ENCODE measurements at regions not wholly inside any gene's neighbourhood (a gene's known extent, or its start where the extent isn't known, plus 50 kb on each side); places are given as distances from the start of the nearest gene placed in this dataset.

GRCh38 chr21:35649186-35649585, 411.1 kb downstream of the SETD4 start:
- no peak for ATAC-seq
- intact Hi-C loops (cut with DNase I): no loop called here
- DNase-seq (ENCODE audit: missing footprints): no peak

- ATAC-seq (no peak), DNase-seq (ENCODE audit: missing footprints) (no peak)
- intact Hi-C loops (cut with DNase I): no loop called here
Observed at GRCh38 chr21:35648512-35648911, 411.8 kb downstream of the SETD4 start.

DNA sequence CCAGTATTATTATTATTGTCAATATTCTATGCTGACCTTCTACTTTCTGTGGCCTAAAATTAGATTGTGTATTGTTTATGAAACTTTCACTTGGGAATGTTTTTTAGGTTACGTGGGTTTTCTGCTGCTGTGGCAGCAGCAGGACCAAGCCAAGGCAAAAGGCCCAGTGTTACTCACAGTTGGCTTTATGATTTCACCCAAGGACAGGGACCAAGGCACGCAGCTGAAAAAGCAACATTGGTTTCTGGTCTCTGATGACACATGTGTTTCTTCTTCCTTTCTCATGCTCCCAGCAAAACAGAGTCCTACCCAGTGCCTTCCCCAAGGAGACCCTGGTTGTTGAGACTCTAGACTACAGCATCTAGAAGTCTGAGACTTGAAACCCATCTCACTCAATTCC, 413.7 kb downstream of the SETD4 start:
- ATAC-seq: no peak
- DNase-seq (ENCODE audit: missing footprints): no peak
- intact Hi-C loops (cut with DNase I): no loop called here

DNA sequence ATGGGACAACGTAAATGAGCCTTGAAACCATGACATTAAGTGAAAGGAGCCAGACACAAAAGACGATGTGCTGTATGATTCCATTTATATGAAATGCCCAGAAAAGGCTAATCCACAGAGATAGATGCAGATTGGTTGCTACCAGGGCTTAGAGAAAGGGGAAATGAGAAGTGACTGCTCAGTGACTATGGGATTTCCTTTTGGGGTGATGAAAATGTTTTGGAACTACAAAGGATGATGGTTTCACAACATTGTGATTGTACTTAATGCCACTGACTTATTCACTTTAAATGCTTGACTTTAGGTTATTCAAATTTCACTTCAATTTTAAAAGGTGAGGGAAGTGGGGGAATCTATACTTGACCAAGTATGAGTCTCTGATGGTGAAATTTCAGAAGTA, 414.3 kb downstream of the SETD4 start:
- DNase-seq (ENCODE audit: missing footprints): no peak
- ATAC-seq: no peak
- intact Hi-C loops (cut with DNase I): no loop called here

DNA sequence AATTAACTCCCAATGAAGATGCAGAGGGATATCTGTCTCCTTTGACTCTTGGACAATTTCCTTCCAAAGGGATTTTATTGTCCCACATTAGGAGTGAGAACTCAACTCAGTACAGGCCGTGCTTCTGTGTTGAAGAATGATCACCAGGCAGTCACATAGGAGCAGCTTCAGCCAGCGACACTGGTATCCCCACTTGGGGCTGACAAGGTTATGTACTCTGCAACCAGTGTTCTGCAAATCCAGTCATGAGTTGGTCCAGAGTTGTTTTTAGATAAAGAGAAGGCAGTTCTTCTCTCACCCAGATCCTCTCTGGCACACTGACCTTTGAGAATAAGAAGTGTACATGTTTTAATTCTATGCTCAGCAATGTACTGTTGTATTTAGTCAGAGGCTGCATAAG, 415.8 kb downstream of the SETD4 start:
- ATAC-seq (no peak), DNase-seq (ENCODE audit: missing footprints) (no peak)
- intact Hi-C loops (cut with DNase I): no loop called here

GRCh38 chr21:35643176-35643575, 417.1 kb downstream of the SETD4 start:
- DNase-seq (ENCODE audit: missing footprints) (no peak), ATAC-seq (no peak)
- intact Hi-C loops (cut with DNase I): no loop called here

DNA sequence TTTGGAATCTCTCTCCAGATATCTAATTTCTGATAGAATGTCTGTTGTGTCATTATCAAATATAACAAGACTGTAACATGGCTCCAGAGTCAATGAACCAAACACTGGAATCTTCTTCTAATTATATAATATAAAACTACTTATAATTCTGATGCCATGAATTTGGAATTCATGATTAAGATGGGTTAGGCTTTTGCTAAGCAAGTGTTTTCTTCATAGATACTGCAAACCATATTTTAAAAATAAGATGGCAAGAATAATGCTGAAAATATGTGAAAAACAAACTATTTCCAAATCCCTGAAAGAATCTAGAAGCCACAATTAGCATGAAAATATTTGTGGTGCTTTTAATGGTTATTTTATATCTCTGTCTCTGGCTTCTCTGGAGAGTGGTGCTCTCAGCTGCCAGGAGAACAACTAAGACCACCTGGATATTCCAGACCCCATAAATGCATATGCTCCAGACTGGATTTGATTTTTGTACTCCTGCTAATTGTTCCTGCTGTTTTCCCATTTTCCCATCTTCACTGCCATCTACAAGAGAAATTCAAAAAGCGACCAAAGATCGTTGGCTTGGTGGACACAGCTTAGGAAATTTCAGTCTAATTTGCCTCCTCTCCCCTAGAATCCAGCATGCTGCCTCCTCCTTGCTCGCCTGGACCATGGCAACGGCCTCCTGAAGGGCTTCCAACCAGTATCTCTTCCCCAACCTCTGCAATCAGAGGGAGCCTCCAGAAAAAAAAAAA, 418.9 kb downstream of the SETD4 start:
- no peak for DNase-seq (ENCODE audit: missing footprints)
- intact Hi-C loops (cut with DNase I): no loop called here
- no peak for ATAC-seq

DNA sequence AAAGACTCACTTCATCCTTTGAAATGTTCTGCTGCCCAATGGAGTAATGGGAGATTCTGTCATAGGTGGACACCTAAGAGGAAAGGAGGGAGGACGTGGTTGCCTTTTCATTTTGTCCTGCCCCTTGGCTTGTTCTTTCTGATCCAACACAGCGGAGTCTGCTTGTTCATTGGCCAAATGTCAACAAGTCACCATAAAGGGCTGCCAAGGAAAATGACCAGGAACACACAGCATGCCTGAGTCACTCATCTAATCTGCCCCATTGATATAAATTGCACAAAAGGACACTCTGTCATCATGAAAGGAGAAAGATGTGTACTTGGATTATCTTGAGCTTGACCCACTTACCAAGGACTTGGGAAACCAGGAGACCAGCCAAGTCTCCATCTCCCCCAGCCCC, 422.9 kb downstream of the SETD4 start:
- DNase-seq (ENCODE audit: missing footprints) (no peak), ATAC-seq (no peak)
- intact Hi-C loops (cut with DNase I): no loop called here

- ATAC-seq (no peak), DNase-seq (ENCODE audit: missing footprints) (no peak)
- intact Hi-C loops (cut with DNase I): no loop called here
Observed at GRCh38 chr21:35635994-35636393, 424.3 kb downstream of the SETD4 start.

- no peak for DNase-seq (ENCODE audit: missing footprints)
- no peak for ATAC-seq
- intact Hi-C loops (cut with DNase I): no loop called here
Observed at GRCh38 chr21:35635261-35635660, 425.1 kb downstream of the SETD4 start.

GRCh38 chr21:35633501-35633900, 426.8 kb downstream of the SETD4 start:
- DNase-seq (ENCODE audit: missing footprints) (no peak), ATAC-seq (no peak)
- intact Hi-C loops (cut with DNase I): no loop called here

DNA sequence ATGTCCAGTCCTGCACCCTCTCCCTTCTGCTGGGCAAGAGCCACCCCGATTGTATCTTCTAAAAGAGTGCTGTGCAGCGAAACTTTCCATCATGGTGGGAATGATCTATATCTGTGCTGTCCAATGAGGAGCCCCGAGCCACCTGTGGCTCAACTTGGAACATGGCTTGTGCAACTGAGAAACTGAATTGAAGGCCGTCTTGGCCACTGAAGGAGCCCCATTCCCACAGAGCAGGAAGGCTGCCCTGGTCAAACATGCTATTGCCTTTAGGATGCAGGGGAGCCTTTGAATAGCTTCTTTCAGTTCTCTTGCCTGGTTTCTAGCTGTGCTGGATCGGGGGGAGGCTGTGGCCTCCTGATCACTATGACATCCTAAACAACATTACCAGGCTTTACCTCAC, 427.6 kb downstream of the SETD4 start:
- DNase-seq (ENCODE audit: missing footprints): no peak
- ATAC-seq: no peak
- intact Hi-C loops (cut with DNase I): no loop called here

DNA sequence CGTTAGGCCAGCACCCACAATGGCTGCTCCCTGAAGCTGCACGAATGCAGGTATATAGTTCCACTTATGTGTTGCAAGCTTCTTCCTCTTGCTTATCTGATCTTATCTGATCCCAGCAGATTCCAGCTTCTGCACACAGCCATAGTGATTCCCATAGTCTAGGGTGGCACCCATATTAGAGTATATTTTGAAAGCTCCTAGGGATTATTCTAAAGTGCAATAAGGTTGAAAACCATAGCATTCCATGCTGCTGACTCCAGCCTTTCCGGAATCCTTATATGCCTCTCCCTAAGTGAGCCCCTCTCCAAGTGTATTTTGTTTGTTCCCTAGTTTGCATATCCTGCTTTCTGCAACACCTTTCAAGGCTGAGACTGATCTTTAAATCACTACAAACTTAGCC, 432.0 kb downstream of the SETD4 start:
- ATAC-seq: no peak
- intact Hi-C loops (cut with DNase I): no loop called here
- no peak for DNase-seq (ENCODE audit: missing footprints)

GRCh38 chr21:35627462-35627861, 432.9 kb downstream of the SETD4 start:
- intact Hi-C loops (cut with DNase I): no loop called here
- ATAC-seq: no peak
- no peak for DNase-seq (ENCODE audit: missing footprints)

GRCh38 chr21:35625576-35625975, 434.8 kb downstream of the SETD4 start:
- intact Hi-C loops (cut with DNase I): no loop called here
- no peak for DNase-seq (ENCODE audit: missing footprints)
- no peak for ATAC-seq

DNA sequence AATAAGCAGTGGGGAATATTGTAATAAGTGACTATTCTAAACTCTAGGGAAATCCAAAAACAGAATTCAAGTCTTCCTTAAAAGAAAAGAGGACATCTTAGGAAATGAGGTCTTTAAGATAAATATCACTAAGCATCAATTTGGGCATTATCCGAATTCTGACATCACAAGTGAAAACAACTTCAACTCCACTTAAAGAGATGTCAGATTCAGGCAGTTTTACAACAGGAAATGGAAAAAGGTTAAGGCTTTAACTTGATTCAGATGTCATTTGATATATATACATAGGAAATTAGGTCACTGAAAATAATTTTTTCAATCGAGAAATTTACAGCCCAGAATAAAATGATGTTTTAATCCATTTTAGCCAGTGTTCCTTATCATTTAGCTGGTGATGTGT, 435.4 kb downstream of the SETD4 start:
- DNase-seq (ENCODE audit: missing footprints): no peak
- intact Hi-C loops (cut with DNase I): no loop called here
- no peak for ATAC-seq

DNA sequence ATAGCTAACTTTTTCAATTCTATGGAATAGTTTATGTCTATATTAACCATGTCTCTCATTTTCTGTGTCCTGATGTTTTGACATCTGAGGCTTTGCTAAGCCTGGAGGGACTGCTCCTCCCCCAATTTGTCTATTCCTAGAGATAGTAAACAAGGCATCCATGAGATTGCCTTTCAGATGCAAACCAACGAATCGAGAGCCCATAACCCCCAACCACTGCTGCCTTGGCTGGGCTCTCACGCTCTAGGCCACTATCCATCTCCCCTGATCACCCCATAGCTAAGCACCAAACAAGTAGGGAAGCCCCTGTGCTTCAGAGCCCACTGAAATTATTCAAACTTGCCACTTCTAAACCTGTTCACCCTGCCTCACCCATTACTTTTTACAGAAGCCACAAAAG, 437.7 kb downstream of the SETD4 start:
- intact Hi-C loops (cut with DNase I): no loop called here
- no peak for ATAC-seq
- no peak for DNase-seq (ENCODE audit: missing footprints)

- intact Hi-C loops (cut with DNase I): no loop called here
- no peak for DNase-seq (ENCODE audit: missing footprints)
- ATAC-seq: no peak
Observed at GRCh38 chr21:35619184-35619583, 441.1 kb downstream of the SETD4 start.

DNA sequence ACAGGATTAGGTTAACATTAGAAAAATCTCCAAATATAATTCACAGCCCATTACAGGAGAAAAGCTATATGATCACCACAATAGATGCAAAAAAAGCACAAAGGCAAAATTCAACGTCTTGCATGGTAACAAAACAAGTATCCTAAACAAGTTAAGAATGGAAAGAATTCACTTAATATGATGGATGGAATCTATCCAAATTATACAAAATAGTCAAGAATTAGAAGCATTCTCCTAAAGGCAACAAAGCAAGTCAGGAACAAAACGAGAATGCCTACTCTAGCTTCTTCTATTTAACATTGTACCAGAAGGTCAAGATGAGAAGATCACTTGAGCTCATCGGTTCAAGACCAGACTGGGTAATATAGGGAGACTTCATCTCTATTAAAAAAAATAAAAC, 442.8 kb downstream of the SETD4 start:
- intact Hi-C loops (cut with DNase I): no loop called here
- ATAC-seq (no peak), DNase-seq (ENCODE audit: missing footprints) (no peak)

- DNase-seq (ENCODE audit: missing footprints): no peak
- intact Hi-C loops (cut with DNase I): no loop called here
- no peak for ATAC-seq
Observed at GRCh38 chr21:35616090-35616489, 444.2 kb downstream of the SETD4 start.

GRCh38 chr21:35615325-35615724, 445.0 kb downstream of the SETD4 start:
- DNase-seq (ENCODE audit: missing footprints) (no peak), ATAC-seq (no peak)
- intact Hi-C loops (cut with DNase I): no loop called here

Measured in Right ventricle myocardium inferior (tissue), 1 donor.